ENCODE measurements at regions not wholly inside any gene's neighbourhood (a gene's known extent, or its start where the extent isn't known, plus 50 kb on each side); places are given as distances from the start of the nearest gene placed in this dataset.
"Not testable (repeated sequence)": the region's sequence is repeated elsewhere in the genome, so short reads cannot be mapped to it uniquely, and the experiment has no call there.

DNA sequence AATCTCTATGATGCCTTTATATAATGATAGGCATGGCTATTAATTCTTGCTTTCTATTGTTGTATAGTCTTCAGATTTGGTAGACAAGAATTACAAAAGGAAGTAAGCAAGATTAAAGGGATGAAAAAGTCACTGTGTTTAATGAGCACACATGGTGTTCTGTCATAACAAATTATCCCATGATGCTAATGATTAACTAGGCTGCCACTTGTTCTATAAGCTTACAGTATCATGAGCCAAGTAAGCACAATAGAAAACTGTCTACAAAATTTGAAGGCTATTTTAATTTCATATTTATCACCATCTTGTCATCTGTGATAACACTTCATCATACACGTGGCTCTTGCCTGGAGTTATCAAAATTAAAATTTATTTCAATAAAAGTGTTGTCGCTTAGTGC lies 466.7 kb downstream of the GASK1B start:
- TF ChIP-seq, protein P1, sequence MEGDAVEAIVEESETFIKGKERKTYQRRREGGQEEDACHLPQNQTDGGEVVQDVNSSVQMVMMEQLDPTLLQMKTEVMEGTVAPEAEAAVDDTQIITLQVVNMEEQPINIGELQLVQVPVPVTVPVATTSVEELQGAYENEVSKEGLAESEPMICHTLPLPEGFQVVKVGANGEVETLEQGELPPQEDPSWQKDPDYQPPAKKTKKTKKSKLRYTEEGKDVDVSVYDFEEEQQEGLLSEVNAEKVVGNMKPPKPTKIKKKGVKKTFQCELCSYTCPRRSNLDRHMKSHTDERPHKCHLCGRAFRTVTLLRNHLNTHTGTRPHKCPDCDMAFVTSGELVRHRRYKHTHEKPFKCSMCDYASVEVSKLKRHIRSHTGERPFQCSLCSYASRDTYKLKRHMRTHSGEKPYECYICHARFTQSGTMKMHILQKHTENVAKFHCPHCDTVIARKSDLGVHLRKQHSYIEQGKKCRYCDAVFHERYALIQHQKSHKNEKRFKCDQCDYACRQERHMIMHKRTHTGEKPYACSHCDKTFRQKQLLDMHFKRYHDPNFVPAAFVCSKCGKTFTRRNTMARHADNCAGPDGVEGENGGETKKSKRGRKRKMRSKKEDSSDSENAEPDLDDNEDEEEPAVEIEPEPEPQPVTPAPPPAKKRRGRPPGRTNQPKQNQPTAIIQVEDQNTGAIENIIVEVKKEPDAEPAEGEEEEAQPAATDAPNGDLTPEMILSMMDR (IDR thresholded peaks at IDR 0.05; ENCODE audit: insufficient read depth, low read length): no peak
- DNase-seq (ENCODE audit: low read depth): no peak
- no peak overlapping the region for H3K4me3 ChIP-seq (ENCODE audit: low read depth, low read length)

DNA sequence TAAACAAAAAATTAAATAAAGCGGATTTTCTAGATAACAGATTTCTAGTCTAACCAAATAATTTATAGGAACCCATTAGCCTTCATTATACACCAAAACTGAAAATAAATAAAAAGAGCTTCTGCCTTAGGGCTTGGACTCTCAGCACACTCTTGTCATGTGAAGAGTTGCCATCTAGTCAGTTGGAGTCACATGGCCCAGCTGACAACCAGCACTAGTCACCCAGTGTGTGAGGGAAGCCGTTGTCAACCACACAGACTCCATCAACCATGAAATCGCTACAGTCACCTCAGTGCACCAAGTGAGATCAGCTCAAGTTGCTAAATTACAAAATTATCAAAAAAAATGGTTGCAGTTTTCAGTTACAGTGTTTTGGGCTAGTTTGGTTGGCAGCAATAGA lies 470.0 kb downstream of the GASK1B start:
- TF ChIP-seq, protein P1 (IDR thresholded peaks at IDR 0.05; ENCODE audit: insufficient read depth, low read length): no peak
- DNase-seq (ENCODE audit: low read depth): no peak
- no peak overlapping the region for H3K4me3 ChIP-seq (ENCODE audit: low read depth, low read length)

DNA sequence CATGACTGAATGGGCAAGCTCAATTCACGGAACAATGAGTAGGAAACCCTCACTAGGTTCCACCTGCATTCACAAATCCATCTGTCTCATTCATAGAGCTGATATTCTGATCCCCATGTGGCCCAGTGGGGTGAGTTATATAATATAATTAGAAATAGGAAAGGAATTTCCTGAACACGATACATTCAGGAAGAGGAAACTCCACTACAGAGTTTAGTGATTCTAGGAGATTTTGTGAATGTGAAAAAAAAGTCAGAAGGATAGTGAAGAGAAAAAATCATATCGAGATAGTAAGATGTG lies 471.2 kb downstream of the GASK1B start:
- no peak for DNase-seq (ENCODE audit: low read depth)
- TF ChIP-seq, protein P1 (IDR thresholded peaks at IDR 0.05; ENCODE audit: insufficient read depth, low read length): no peak
- H3K4me3 ChIP-seq (ENCODE audit: low read depth, low read length): no peak overlapping the region

DNA sequence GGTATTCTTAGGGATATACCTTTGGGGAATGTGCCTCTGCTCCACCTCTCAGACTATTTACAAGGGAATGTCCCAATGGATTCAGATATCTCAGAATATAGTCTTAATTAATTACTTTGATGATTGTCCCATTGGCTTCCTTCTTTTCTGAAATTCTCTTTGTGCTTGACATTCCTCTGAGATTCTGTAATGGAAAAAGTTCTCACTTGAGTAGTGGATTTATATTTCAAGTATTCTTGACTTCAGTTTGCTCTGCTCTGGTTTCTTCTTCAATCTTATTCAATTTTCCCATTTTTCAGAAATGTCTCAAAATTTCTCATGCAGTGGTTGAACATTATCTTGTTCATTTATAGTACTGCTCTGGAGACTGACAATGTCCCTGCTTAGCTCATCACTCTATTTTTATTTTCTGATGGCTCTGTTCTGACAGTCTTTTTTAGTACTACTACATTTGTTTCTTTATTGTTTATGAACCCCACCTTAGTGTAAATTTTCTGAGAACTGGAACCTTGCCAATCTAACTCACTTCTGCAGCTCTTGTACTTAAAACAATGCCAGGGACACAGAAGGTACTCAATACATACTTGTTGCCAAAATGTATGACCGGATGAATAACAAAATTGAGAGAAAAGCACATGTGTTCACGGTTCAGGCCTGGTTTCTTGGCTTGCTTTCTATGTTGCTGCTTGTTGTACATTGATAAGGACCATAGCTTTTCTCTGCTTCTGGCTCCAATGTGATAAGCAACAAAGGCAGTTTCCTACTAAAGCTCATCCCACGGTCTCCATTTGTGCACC lies 471.7 kb downstream of the GASK1B start:
- no peak overlapping the region for H3K4me3 ChIP-seq (ENCODE audit: low read depth, low read length)
- no peak for DNase-seq (ENCODE audit: low read depth)
- TF ChIP-seq, protein P1 (IDR thresholded peaks at IDR 0.05; ENCODE audit: insufficient read depth, low read length): no peak

DNA sequence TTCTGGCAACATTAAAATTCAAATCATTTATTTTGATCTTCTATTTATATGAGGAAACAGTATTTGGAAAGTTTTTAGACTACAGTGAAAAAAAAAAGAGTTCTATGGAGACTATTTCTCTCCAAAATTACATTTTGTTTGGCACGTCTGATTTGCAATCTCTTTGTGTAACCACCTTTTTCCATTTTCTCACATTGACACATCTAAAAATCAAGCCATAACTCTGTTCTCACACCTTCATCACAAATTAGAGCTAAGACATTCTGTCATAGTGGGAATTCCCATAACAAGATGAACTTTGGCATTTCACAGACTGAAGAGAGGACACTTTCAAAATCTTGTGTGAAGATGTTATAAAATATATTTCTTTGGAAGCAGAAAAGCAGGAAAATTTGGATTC lies 468.9 kb downstream of the GRIA2 start:
- DNase-seq (ENCODE audit: low read depth): no peak
- TF ChIP-seq, protein P1 (IDR thresholded peaks at IDR 0.05; ENCODE audit: insufficient read depth, low read length): no peak
- H3K4me3 ChIP-seq (ENCODE audit: low read depth, low read length): no peak overlapping the region

DNA sequence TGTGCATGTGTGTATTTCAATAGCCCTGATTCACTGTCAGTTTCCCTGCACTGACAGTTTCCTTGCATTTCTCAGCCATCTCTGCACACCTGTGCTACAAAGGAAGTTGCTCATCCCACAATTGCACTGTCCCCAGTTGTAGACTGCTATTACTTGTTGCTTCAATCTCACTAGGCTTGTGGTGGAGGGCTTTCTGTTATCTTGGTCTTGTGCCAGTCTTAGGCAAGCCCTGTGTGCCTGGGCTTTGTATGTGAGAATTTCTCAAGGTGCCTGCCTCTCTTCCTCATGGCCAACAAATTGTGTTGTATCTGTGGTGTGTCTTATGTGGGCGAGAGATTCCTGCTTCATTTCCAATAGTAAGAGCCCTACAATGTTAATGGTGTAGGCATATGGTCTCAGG lies 467.4 kb downstream of the GRIA2 start:
- no peak for DNase-seq (ENCODE audit: low read depth)
- TF ChIP-seq, protein P1 (IDR thresholded peaks at IDR 0.05; ENCODE audit: insufficient read depth, low read length): no peak
- no peak overlapping the region for H3K4me3 ChIP-seq (ENCODE audit: low read depth, low read length)

DNA sequence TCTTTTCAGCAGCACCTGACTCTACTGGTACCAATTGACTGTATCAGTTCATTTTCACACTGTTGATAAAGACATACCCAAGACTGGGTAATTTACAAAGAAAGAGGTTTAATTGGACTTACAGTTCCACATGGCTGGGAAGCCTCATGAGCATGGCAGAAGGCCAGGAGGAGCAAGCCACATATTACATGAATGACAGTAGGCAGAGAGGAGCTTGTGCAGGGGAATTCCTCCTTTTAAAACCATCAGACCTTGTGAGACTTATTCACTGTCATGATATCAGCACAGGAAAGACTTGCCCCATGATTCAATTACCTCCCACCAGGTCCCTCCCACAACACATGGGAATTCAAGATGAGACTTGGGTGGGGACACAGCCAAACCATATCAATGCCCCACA lies 458.8 kb downstream of the GRIA2 start:
- H3K4me3 ChIP-seq (ENCODE audit: low read depth, low read length); DNase-seq (ENCODE audit: low read depth): not testable (repeated sequence)

Measured in fibroblast of the aortic adventitia (primary cell).